Loucy (cell line): ENCODE measurements at regions not wholly inside any gene's neighbourhood (a gene's known extent, or its start where the extent isn't known, plus 50 kb on each side); places are given as distances from the start of the nearest gene placed in this dataset.

Source experiments
- EZH2phosphoT487 ChIP-seq: fragments of 200-600 bp; IDR thresholded peaks from 2 replicates; pipeline ENCODE4 v1.6.1; 2018; ENCODE audit warnings: antibody characterized with exemption, mild to moderate bottlenecking, moderate library complexity, borderline replicate concordance
- TF ChIP-seq, protein P1 (sequence below): fragments of 200-600 bp; sonication (generic); conservative IDR thresholded peaks from 2 replicates; pipeline ENCODE4 v1.5.1; 2014; ENCODE audit warnings: mild to moderate bottlenecking, antibody characterized with exemption, low read length

- TF ChIP-seq EZH2phosphoT487: no peak
- TF ChIP-seq, protein P1, sequence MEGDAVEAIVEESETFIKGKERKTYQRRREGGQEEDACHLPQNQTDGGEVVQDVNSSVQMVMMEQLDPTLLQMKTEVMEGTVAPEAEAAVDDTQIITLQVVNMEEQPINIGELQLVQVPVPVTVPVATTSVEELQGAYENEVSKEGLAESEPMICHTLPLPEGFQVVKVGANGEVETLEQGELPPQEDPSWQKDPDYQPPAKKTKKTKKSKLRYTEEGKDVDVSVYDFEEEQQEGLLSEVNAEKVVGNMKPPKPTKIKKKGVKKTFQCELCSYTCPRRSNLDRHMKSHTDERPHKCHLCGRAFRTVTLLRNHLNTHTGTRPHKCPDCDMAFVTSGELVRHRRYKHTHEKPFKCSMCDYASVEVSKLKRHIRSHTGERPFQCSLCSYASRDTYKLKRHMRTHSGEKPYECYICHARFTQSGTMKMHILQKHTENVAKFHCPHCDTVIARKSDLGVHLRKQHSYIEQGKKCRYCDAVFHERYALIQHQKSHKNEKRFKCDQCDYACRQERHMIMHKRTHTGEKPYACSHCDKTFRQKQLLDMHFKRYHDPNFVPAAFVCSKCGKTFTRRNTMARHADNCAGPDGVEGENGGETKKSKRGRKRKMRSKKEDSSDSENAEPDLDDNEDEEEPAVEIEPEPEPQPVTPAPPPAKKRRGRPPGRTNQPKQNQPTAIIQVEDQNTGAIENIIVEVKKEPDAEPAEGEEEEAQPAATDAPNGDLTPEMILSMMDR: no peak
Observed at GRCh38 chr2:184413671-184414229, 184.6 kb upstream of the ZNF804A start.
